GM13977 (cell line): ENCODE measurements at regions not wholly inside any gene's neighbourhood (a gene's known extent, or its start where the extent isn't known, plus 50 kb on each side); places are given as distances from the start of the nearest gene placed in this dataset.

Experiments used
- DNase-seq: peaks from one replicate; pipeline ENCODE4 v3.0.0; 2012; ENCODE audit warnings: low spot score
- CTCF ChIP-seq: IDR thresholded peaks from 2 replicates; pipeline ENCODE4 v1.5.1; 2012; ENCODE audit warnings: mild to moderate bottlenecking, control low read depth; ENCODE audit not compliant: insufficient read depth; ENCODE audit errors: extremely low read depth, missing control alignments
- in situ Hi-C: fragments of 300-500 bp; cut with MboI; formaldehyde crosslinking; loops from one replicate; pipeline ENCODE4 v1.12.0; 2022; ENCODE audit warnings: low sequenced_read_pairs, low pct_unique_long_range_greater_than_20kb, mixed read lengths, inconsistent platforms; ENCODE audit not compliant: unreplicated experiment

GRCh38 chr10:113980408-113981087 is 63.1 kb upstream of the ADRB1 start:
- in situ Hi-C loops, result no loop called here
- peak; percentile 5 for TF ChIP-seq CTCF
- DNase-seq, result no peak

GRCh38 chr10:113982296-113982695 is 61.4 kb upstream of the ADRB1 start:
- no peak for TF ChIP-seq CTCF
- in situ Hi-C loops, result no loop called here
- DNase-seq, result no peak

- TF ChIP-seq CTCF, result no peak
- peak; percentile 27 for DNase-seq
- in situ Hi-C loops, result no loop called here
Measured at GRCh38 chr10:113982769-113983168, 60.9 kb upstream of the ADRB1 start.

GRCh38 chr10:113983552-113983951 is 60.1 kb upstream of the ADRB1 start:
- in situ Hi-C loops, result no loop called here
- no peak for TF ChIP-seq CTCF
- DNase-seq, result no peak

- no peak for TF ChIP-seq CTCF
- DNase-seq, result no peak
- in situ Hi-C loops, result no loop called here
Measured at GRCh38 chr10:113985297-113985844, 58.3 kb upstream of the ADRB1 start.

- no peak for TF ChIP-seq CTCF
- in situ Hi-C loops, result no loop called here
Measured at GRCh38 chr10:113986316-113986715, 57.4 kb upstream of the ADRB1 start.

GRCh38 chr10:113987156-113987555 is 56.5 kb upstream of the ADRB1 start:
- TF ChIP-seq CTCF, result no peak
- no peak for DNase-seq
- in situ Hi-C loops, result no loop called here

More at GRCh38 chr10:113986316-113986715, 57.4 kb upstream of the ADRB1 start:
- no peak for DNase-seq
